ENCODE measurements at regions not wholly inside any gene's neighbourhood (a gene's known extent, or its start where the extent isn't known, plus 50 kb on each side); places are given as distances from the start of the nearest gene placed in this dataset.

GRCh38 chrX:39449352-39449751, 648.1 kb downstream of the MID1IP1 start:
- ATAC-seq = no peak
- no peak for DNase-seq (ENCODE audit: missing footprints)
- intact Hi-C loops (cut with DNase I) = no loop called here

GRCh38 chrX:39450234-39450977, 647.4 kb downstream of the BCOR start:
- ATAC-seq (no peak), DNase-seq (ENCODE audit: missing footprints) (no peak)
- intact Hi-C loops (cut with DNase I) = no loop called here

DNA sequence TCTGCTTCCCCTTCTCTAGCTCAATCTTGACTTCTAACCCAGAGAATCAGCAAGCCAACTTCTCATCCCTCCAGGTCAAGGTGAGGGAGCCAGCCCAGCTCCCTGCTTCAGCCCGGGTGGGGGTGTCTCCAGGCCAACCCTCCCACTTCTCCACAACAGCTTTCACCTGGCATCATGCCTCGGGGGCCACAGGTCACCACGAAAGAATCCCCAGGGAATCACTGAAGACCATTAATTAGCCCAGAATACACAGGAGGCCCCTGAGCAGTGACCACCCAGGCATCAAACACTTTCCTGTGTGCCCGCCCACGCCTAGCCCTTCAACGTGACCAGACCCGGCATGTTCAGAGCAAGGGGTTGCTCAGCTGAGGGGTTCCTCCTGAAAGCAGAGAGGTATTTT, 646.7 kb downstream of the BCOR start:
- ATAC-seq (no peak), DNase-seq (ENCODE audit: missing footprints) (no peak)
- intact Hi-C loops (cut with DNase I) = no loop called here

DNA sequence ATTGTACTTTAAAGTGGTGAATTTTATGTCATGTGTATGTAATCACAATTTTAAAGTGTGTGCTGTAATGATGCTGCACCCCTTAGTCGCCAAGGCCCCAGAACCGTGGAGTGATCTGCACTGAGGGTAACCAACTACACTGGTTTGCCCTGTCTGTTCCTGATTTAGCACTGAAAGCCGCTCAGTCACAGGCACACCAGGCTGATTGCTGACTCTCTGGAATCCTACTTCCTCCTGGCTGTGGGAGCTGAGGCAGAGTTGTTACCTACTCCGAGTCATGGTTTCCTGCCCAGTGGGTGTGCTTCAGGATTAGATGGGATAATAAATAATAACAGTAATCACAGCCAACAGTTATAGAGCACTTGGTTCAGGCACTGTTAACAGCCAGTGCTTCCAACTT, 645.4 kb downstream of the BCOR start:
- ATAC-seq = no peak
- intact Hi-C loops (cut with DNase I) = no loop called here
- DNase-seq (ENCODE audit: missing footprints) = no peak

DNA sequence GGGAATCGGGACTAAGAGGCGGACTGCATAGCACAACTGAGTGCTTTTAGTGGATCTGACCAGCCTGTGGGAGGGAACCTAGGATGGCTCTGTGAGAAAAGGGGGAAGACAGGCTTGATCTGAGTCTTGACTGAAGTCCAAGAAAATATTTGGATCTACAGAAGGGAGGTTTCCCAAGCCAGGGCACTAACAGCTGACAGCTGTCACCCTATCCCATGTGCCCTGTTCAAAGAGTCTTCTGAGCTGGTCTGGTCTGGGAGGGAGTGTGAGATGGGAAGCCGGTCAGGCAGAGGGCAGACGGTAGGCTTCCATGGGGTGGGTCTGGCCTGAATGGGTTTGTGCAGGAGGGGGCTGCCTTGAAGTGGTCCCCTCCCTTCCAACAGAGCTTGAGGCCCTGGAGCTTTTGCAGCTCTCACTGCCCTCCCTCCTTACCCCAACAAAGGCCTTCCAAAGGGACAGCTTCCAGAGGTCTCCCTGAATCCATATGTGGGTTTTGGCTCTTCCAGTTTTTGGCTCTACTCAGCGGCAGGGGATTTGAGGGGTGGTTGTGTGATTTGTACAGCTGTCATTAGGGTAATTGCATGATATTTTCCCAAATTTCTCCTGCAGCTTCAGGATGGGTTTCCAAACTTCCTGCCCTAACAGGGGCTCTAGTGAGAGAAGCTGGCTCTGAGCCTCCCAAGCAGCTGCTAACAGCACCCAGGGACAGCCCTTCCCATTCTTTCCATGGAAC, 643.7 kb downstream of the BCOR start:
- ATAC-seq (peak; percentile 80), DNase-seq (ENCODE audit: missing footprints) (no peak)
- intact Hi-C loops (cut with DNase I) = no loop called here

DNA sequence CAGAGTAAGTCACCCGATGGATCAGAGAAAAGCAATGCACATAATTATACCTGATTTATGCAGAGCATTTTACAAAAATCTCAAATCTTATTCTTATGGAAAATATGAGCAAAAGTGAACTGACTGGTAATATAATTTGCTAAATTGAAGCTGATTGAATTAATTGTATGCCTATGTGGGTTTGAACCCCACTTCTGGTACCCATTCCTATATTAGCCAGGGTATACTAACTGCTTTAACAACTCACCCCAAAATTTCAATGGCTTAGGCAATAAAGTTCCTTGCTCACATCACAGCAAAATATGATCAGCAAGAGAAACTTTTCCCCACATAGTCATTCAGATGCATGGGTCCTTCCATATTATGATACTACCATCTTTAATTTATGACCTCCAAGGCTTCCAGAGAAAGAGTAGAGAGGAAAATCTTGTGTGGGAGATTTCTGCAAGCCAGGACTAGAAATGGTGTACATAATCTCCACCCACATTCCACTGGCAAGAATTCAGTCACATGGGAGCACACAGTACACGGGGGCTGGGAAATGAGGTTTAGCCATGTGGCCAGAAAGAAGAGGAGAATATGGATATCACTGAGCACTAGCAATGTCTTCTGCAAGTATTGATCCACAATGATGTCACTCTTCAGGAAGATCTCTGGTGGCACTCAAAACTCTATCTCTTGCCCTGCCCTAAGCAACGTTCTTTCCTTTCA, 640.7 kb downstream of the BCOR start:
- no peak for DNase-seq (ENCODE audit: missing footprints)
- ATAC-seq = no peak
- intact Hi-C loops (cut with DNase I) = no loop called here

DNA sequence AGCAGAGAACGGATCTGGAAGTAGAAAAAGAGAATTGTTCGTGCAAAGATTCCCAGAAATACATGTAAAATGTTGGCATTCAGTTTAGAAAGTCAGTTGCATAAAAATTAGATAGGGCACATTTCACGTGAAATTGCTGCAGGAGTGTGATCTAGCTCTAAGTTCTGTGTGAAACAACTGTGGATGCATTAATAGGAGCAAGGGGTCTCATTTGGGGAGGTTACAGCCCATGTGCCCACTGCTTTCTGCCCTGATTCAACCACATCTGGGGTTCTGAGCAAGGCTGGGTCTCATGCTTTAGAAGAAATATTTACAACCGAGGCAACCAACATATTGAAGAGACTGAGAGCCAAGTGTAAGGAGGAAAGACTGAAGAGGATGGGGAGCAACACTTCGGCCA, 639.0 kb downstream of the BCOR start:
- DNase-seq (ENCODE audit: missing footprints) (no peak), ATAC-seq (no peak)
- intact Hi-C loops (cut with DNase I) = no loop called here

GRCh38 chrX:39459204-39459603, 638.6 kb downstream of the BCOR start:
- DNase-seq (ENCODE audit: missing footprints) = no peak
- no peak for ATAC-seq
- intact Hi-C loops (cut with DNase I) = no loop called here

DNA sequence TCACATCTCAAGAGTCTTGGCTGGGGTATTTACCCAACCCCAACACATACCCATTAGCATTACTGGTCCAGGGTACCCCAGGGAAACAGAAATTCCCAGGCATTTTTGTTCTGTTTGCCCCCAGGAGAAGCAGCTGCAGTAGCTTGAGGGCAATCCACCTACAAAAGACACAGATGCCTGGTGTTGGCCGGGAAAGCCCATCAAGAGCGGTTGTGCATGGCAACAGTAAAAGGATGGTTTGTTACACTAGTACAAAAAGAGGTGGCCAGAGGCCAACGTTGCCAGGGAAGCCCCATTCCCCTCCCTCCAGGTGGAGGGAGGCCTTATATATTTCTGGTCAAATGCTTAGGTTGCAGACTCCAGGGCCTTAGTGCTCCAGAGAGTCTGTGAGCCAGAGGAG, 637.8 kb downstream of the BCOR start:
- intact Hi-C loops (cut with DNase I) = no loop called here
- DNase-seq (ENCODE audit: missing footprints) (no peak), ATAC-seq (no peak)

GRCh38 chrX:39460499-39460898, 637.3 kb downstream of the BCOR start:
- ATAC-seq (no peak), DNase-seq (ENCODE audit: missing footprints) (no peak)
- intact Hi-C loops (cut with DNase I) = no loop called here

GRCh38 chrX:39462835-39463234, 634.9 kb downstream of the BCOR start:
- intact Hi-C loops (cut with DNase I) = no loop called here
- ATAC-seq (no peak), DNase-seq (ENCODE audit: missing footprints) (no peak)

- no peak for DNase-seq (ENCODE audit: missing footprints)
- ATAC-seq = no peak
- intact Hi-C loops (cut with DNase I) = no loop called here
These were observed 633.5 kb downstream of the BCOR start for GRCh38 chrX:39464253-39464652.

- intact Hi-C loops (cut with DNase I) = no loop called here
- ATAC-seq (no peak), DNase-seq (ENCODE audit: missing footprints) (no peak)
These were observed 632.3 kb downstream of the BCOR start for GRCh38 chrX:39465467-39465866.

- ATAC-seq = no peak
- DNase-seq (ENCODE audit: missing footprints) = no peak
- intact Hi-C loops (cut with DNase I) = no loop called here
These were observed 631.9 kb downstream of the BCOR start for GRCh38 chrX:39465906-39466305.

GRCh38 chrX:39469126-39469525, 628.6 kb downstream of the BCOR start:
- DNase-seq (ENCODE audit: missing footprints) (no peak), ATAC-seq (no peak)
- intact Hi-C loops (cut with DNase I) = no loop called here

- DNase-seq (ENCODE audit: missing footprints) (no peak), ATAC-seq (no peak)
- intact Hi-C loops (cut with DNase I) = no loop called here
These were observed 627.0 kb downstream of the BCOR start for GRCh38 chrX:39470588-39471407.

DNA sequence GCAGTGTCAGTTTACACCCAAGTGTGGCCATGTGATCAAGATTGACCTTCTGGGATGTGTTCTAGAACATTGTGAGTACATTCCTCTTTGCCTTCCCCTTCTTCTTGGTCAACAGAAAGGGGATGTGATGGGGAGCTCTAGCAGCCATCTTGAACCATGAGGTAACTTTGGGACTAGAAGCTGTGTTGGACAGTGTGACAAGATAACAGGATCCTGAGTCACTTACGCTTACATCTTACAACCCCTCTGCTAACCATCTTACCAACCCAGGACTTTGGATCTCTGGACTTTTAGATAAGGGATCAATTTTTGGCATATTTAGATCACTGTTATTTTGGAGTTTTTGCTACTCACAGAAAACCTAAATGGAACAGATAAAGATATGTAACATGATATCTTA, 625.6 kb downstream of the BCOR start:
- DNase-seq (ENCODE audit: missing footprints) (no peak), ATAC-seq (no peak)
- intact Hi-C loops (cut with DNase I) = no loop called here

- ATAC-seq (peak; percentile 60), DNase-seq (ENCODE audit: missing footprints) (no peak)
- intact Hi-C loops (cut with DNase I) = no loop called here
These were observed 623.9 kb downstream of the BCOR start for GRCh38 chrX:39473812-39474211.

DNA sequence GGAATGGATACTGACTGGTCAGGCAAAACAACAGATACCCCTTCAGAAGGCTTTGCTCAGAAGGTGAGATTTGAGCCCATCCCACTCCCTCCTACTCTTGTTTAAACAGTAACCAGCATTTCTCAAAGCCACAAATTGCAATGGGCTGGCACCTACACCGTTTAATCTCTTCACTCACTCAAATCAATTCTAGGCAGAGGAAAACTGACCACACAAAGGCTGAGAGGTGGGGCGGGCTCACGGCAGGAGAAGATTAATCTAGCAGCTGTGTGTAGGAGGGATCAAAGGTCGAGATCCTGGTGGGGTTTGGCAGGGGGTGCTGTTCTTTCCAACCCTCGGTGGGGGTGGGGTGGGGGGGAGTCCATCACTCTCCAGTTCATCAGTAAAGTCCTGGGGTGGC, 622.4 kb downstream of the BCOR start:
- ATAC-seq = no peak
- no peak for DNase-seq (ENCODE audit: missing footprints)
- intact Hi-C loops (cut with DNase I) = loop anchor here (5.0 kb wide), 1 partner anchor 42 kb away; no protein-coding TSS in a partner anchor
